Fibroblast of lung (primary cell): ENCODE measurements at regions not wholly inside any gene's neighbourhood (a gene's known extent, or its start where the extent isn't known, plus 50 kb on each side); places are given as distances from the start of the nearest gene placed in this dataset.
A peak's percentile ranks its signal among the peaks of the same experiment; 100 is the strongest.

ENCODE experiments used
- DNase-seq, 2 donors: peaks; one replicate each; pipeline versions ENCODE4 v3.0.0 to v3.0.0-alpha.2; 2010; ENCODE audit warnings: low read depth in 2 of 2
- H2AFZ ChIP-seq: 2 replicates; pipeline ENCODE4 v1.5.1; 2012; ENCODE audit warnings: low read length, control low read depth, inconsistent platforms
- H3K27ac ChIP-seq: 2 replicates; pipeline ENCODE4 v1.5.1; 2011; ENCODE audit warnings: low read length, control low read depth; ENCODE audit not compliant: insufficient read depth
- H3K27me3 ChIP-seq: 2 replicates; pipeline ENCODE4 v1.5.1; 2011; ENCODE audit warnings: mild to moderate bottlenecking, low read length; ENCODE audit not compliant: control insufficient read depth, insufficient read depth
- H3K36me3 ChIP-seq: 2 replicates; pipeline ENCODE4 v1.5.1; 2011; ENCODE audit warnings: low read length; ENCODE audit not compliant: control insufficient read depth, insufficient read depth
- H3K4me1 ChIP-seq: 2 replicates; pipeline ENCODE4 v1.5.1; 2011; ENCODE audit warnings: low read length; ENCODE audit not compliant: control insufficient read depth, insufficient read depth; ENCODE audit errors: extremely low read depth
- H3K4me2 ChIP-seq: 2 replicates; pipeline ENCODE4 v1.5.1; 2011; ENCODE audit warnings: low read length, control low read depth; ENCODE audit not compliant: insufficient read depth; ENCODE audit errors: extremely low read depth
- H3K4me3 ChIP-seq, 4 experiments: fragments of 200-600 bp in 1 of 4; sonication (generic) in 1 of 4; replicated peaks in 1 of 4; 2 replicates each; pipeline ENCODE4 v1.5.1; 2011 to 2016; ENCODE audit warnings: low read length in 4 of 4, low read depth in 3 of 4, mild to moderate bottlenecking in 3 of 4, control low read depth in 2 of 4, inconsistent platforms in 1 of 4, mixed read lengths in 1 of 4; ENCODE audit not compliant: insufficient read depth in 1 of 4; ENCODE audit errors: control extremely low read depth in 1 of 4
- H3K79me2 ChIP-seq: 2 replicates; pipeline ENCODE4 v1.5.1; 2012; ENCODE audit warnings: mild to moderate bottlenecking, low read length, inconsistent platforms; ENCODE audit not compliant: control insufficient read depth, insufficient read depth
- H3K9ac ChIP-seq: 2 replicates; pipeline ENCODE4 v1.5.1; 2011; ENCODE audit warnings: mild to moderate bottlenecking, low read length, control low read depth; ENCODE audit not compliant: insufficient read depth
- H3K9me3 ChIP-seq: 2 replicates; pipeline ENCODE4 v1.5.1; 2012; ENCODE audit warnings: low read depth, low read length; ENCODE audit not compliant: control insufficient read depth, insufficient read depth
- H4K20me1 ChIP-seq: 2 replicates; pipeline ENCODE4 v1.5.1; 2011; ENCODE audit warnings: low read length; ENCODE audit not compliant: control insufficient read depth, insufficient read depth; ENCODE audit errors: extremely low read depth
- CTCF ChIP-seq, 2 donors: IDR thresholded peaks in 1 of 2; conservative IDR thresholded peaks in 1 of 2; 1 replicate in 1 of 2; 2 replicates in 1 of 2; pipeline ENCODE4 v1.5.1; 2011 to 2012; ENCODE audit warnings: low read length in 2 of 2, control low read depth in 1 of 2, inconsistent platforms in 1 of 2, low read depth in 1 of 2, mild to moderate bottlenecking in 1 of 2
- EZH2 ChIP-seq: IDR thresholded peaks from 2 replicates; pipeline ENCODE4 v1.5.1; 2012; ENCODE audit warnings: low read length, control low read depth, mild to moderate bottlenecking; ENCODE audit errors: missing control alignments

DNA sequence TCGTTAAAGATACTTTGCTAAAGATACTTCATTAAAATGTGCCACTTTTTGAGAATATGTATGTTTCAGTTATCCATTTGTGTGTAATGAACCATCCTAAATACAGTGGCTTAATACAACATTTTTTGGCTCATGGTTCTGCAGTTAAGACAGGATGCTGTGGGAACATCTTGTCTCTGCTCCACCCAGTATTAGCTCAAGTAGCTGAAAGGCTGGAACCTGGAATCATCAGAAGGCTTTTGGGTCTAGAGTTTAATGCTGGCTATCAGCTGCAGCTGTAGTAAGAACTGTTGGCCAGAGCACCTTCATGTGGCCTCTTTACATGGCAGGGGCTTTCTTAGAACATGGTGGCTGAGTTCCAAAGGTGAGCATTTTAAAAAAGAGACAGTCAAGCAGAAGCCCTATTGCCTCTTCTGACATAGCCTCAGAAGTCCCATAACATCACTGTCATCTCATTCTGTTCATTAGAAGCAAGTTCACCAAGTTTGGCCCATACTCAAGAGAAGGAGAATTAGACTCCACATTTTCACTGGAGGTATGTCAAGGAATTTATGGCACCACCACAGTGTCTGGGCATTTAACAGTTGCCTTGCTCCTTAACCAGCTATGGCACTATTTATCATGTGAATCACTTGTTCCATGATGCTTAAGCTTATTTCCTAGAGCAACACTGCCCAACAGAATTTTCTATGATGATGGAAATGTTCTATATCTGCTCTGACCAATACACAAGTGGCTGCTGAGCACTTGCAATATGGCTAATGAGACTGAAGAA lies 70.4 kb upstream of the PDZRN3 start:
- no peak overlapping the region for H3K9ac ChIP-seq
- no peaks in the 10 kb centered on the region for H3K4me1 ChIP-seq
- H3K27me3 ChIP-seq, result no peaks in the 10 kb centered on the region
- no peaks in the 10 kb centered on the region for H3K36me3 ChIP-seq
- peak in 1 of 2 donors; percentile 30 for DNase-seq
- H3K79me2 ChIP-seq, result no peaks in the 10 kb centered on the region
- no peak overlapping the region for H3K27ac ChIP-seq
- no peaks in the 10 kb centered on the region for H3K9me3 ChIP-seq
- no peak overlapping the region for H3K4me3 ChIP-seq
- no peak overlapping the region for H2AFZ ChIP-seq
- H4K20me1 ChIP-seq, result no peaks in the 10 kb centered on the region
- TF ChIP-seq CTCF (conservative IDR thresholded peaks at IDR 0.05 in 1 of 2, IDR thresholded peaks at IDR 0.05 in 1 of 2; ENCODE audit: low read depth in 1 of 2, low read length in 2 of 2) (no peak), EZH2 (no peak)
- H3K4me2 ChIP-seq, result no peak overlapping the region

GRCh38 chr3:73687106-73688004 lies 62.6 kb upstream of the PDZRN3 start:
- Histone ChIP-seq H2AFZ (peak overlapping the region; percentile 40), H3K9me3 (no peaks in the 10 kb centered on the region), H3K4me1 (peaks cover 3% of the 10 kb centered on the region), H3K4me3 (no peak overlapping the region), H3K27me3 (no peaks in the 10 kb centered on the region), H3K79me2 (no peaks in the 10 kb centered on the region), H3K36me3 (no peaks in the 10 kb centered on the region), H3K9ac (no peak overlapping the region), H4K20me1 (no peaks in the 10 kb centered on the region), H3K27ac (no peak overlapping the region), H3K4me2 (peak overlapping the region; percentile 52)
- TF ChIP-seq EZH2 (no peak), CTCF (conservative IDR thresholded peaks at IDR 0.05 in 1 of 2, IDR thresholded peaks at IDR 0.05 in 1 of 2; ENCODE audit: low read depth in 1 of 2, low read length in 2 of 2) (no peak)
- DNase-seq, result peak in 1 of 2 donors; percentile 59

GRCh38 chr3:73685061-73685460 lies 60.3 kb upstream of the PDZRN3 start:
- Histone ChIP-seq H3K9me3 (no peaks in the 10 kb centered on the region), H3K27ac (no peak overlapping the region), H4K20me1 (no peaks in the 10 kb centered on the region), H2AFZ (no peak overlapping the region), H3K9ac (no peak overlapping the region), H3K4me3 (no peak overlapping the region), H3K36me3 (no peaks in the 10 kb centered on the region), H3K79me2 (no peaks in the 10 kb centered on the region), H3K27me3 (no peaks in the 10 kb centered on the region), H3K4me2 (no peak overlapping the region), H3K4me1 (peaks cover 3% of the 10 kb centered on the region)
- no peak for TF ChIP-seq CTCF (conservative IDR thresholded peaks at IDR 0.05 in 1 of 2, IDR thresholded peaks at IDR 0.05 in 1 of 2; ENCODE audit: low read depth in 1 of 2, low read length in 2 of 2)
- TF ChIP-seq EZH2, result no peak
- no peak for DNase-seq
